NK-92 treated with Interleukin-12 subunit alpha and Interleukin-12 subunit beta, amount 100 ng/mL, for 24 hours (cell line): ENCODE measurements at regions not wholly inside any gene's neighbourhood (a gene's known extent, or its start where the extent isn't known, plus 50 kb on each side); places are given as distances from the start of the nearest gene placed in this dataset.

Experiments used
- DNase-seq: peaks from one replicate; lab custom pipeline; 2025; lab: John Stamatoyannopoulos, UW

- no peak for DNase-seq
Measured at GRCh38 chr20:51335329-51335841, 207.1 kb downstream of the NFATC2 start.

GRCh38 chr20:51334609-51335008, 207.9 kb downstream of the NFATC2 start:
- no peak for DNase-seq

GRCh38 chr20:51333971-51334370, 208.5 kb downstream of the NFATC2 start:
- no peak for DNase-seq

GRCh38 chr20:51333446-51333845, 209.1 kb downstream of the NFATC2 start:
- DNase-seq: no peak

- DNase-seq: no peak
Measured at GRCh38 chr20:51331481-51331880, 211.0 kb downstream of the NFATC2 start.

GRCh38 chr20:51329845-51330244, 212.7 kb downstream of the NFATC2 start:
- no peak for DNase-seq

- DNase-seq: no peak
Measured at GRCh38 chr20:51327251-51327841, 215.2 kb downstream of the NFATC2 start.

GRCh38 chr20:51326201-51326819, 216.2 kb downstream of the NFATC2 start:
- DNase-seq: peak; percentile 30

GRCh38 chr20:51322164-51322707, 220.3 kb downstream of the NFATC2 start:
- DNase-seq: no peak

GRCh38 chr20:51321343-51322163, 221.0 kb downstream of the NFATC2 start:
- no peak for DNase-seq

- no peak for DNase-seq
Measured at GRCh38 chr20:51319522-51319921, 223.0 kb downstream of the NFATC2 start.

GRCh38 chr20:51318058-51318949, 224.2 kb downstream of the NFATC2 start:
- DNase-seq: peak; percentile 19

- no peak for DNase-seq
Measured at GRCh38 chr20:51315390-51315789, 227.1 kb downstream of the NFATC2 start.

GRCh38 chr20:51313358-51313827, 229.1 kb downstream of the NFATC2 start:
- no peak for DNase-seq

GRCh38 chr20:51312480-51312783, 230.1 kb downstream of the NFATC2 start:
- no peak for DNase-seq

GRCh38 chr20:51311636-51312479, 230.7 kb downstream of the NFATC2 start:
- no peak for DNase-seq

- DNase-seq: no peak
Measured at GRCh38 chr20:51310216-51310615, 232.3 kb downstream of the NFATC2 start.

GRCh38 chr20:51309128-51309527, 233.4 kb downstream of the NFATC2 start:
- DNase-seq: no peak

GRCh38 chr20:51306521-51307358, 235.8 kb downstream of the NFATC2 start:
- DNase-seq: peak; percentile 64

- no peak for DNase-seq
Measured at GRCh38 chr20:51306081-51306480, 236.4 kb downstream of the NFATC2 start.
